ENCODE measurements at regions not wholly inside any gene's neighbourhood (a gene's known extent, or its start where the extent isn't known, plus 50 kb on each side); places are given as distances from the start of the nearest gene placed in this dataset.

DNA sequence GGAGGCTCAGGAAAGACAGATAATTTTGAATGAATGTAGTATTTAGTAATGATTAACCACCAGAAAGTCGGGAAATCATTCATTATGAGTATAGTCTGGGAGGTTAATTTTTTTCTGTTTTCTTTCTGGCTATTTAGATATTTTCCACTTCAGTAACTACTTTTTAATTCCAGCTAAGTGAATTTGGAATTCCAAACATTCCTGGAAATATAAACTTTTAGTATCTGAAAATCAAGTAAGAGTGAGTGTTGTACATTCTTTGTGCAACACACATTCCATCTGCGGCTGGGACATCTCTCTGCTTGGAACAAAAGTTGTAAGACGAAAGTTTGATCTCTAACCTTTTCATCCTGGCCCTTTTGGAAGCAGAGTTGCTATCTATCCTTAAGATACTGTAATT lies 275.7 kb upstream of the SPRED2 start:
- Histone ChIP-seq H3K4me1 (no peaks in the 10 kb centered on the region), H3K27me3 (no peaks in the 10 kb centered on the region), H3K36me3 (replicated peaks in 1 of 2; ENCODE audit: insufficient read depth in 1 of 2, low read depth in 2 of 2) (no peaks in the 10 kb centered on the region), H3K4me3 (no peak overlapping the region), H3K27ac (no peak overlapping the region), H3K9me3 (no peaks in the 10 kb centered on the region)
- intact Hi-C loops (cut with DNase I), result no loop called here
- 64 to 69% methylated on average over 3 of the region's 3 CpGs for WGBS, 2 donors
- no peak for TF ChIP-seq POLR2A (IDR thresholded peaks at IDR 0.05)
- TF ChIP-seq, protein P1, sequence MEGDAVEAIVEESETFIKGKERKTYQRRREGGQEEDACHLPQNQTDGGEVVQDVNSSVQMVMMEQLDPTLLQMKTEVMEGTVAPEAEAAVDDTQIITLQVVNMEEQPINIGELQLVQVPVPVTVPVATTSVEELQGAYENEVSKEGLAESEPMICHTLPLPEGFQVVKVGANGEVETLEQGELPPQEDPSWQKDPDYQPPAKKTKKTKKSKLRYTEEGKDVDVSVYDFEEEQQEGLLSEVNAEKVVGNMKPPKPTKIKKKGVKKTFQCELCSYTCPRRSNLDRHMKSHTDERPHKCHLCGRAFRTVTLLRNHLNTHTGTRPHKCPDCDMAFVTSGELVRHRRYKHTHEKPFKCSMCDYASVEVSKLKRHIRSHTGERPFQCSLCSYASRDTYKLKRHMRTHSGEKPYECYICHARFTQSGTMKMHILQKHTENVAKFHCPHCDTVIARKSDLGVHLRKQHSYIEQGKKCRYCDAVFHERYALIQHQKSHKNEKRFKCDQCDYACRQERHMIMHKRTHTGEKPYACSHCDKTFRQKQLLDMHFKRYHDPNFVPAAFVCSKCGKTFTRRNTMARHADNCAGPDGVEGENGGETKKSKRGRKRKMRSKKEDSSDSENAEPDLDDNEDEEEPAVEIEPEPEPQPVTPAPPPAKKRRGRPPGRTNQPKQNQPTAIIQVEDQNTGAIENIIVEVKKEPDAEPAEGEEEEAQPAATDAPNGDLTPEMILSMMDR (IDR thresholded peaks at IDR 0.05), result no peak
- no peak for DNase-seq
- ATAC-seq, result no peak

DNA sequence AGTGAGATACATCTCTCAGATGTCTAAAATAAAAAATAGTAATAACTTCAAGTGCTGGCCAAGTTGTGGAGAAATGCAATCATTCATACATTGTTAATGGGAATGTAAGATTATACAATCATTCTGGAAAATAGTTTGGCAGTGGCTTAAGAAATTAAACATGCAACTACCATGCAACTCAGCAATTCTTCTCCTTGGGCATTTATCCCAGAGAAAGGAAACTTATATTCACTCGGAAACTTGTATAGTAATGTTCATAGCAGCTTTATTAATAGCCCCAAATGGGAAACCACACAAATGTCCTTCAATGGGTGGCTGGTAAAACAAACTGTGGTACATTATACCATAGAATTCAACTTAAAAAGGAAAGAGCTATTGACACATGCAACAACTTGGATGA lies 274.0 kb upstream of the SPRED2 start:
- no peak overlapping the region for H3K4me3 ChIP-seq
- no peak overlapping the region for H3K27ac ChIP-seq
- H3K9me3 ChIP-seq, result no peaks in the 10 kb centered on the region
- H3K4me1 ChIP-seq, result no peaks in the 10 kb centered on the region
- H3K36me3 ChIP-seq (replicated peaks in 1 of 2; ENCODE audit: insufficient read depth in 1 of 2, low read depth in 2 of 2), result no peaks in the 10 kb centered on the region
- 67 to 80% methylated on average over 1 of the region's 1 CpG for whole genome bisulfite sequencing, 2 donors
- H3K27me3 ChIP-seq, result no peaks in the 10 kb centered on the region
- DNase-seq (no peak), ATAC-seq (no peak)
- intact Hi-C loops (cut with DNase I), result no loop called here
- TF ChIP-seq POLR2A (IDR thresholded peaks at IDR 0.05), result no peak

DNA sequence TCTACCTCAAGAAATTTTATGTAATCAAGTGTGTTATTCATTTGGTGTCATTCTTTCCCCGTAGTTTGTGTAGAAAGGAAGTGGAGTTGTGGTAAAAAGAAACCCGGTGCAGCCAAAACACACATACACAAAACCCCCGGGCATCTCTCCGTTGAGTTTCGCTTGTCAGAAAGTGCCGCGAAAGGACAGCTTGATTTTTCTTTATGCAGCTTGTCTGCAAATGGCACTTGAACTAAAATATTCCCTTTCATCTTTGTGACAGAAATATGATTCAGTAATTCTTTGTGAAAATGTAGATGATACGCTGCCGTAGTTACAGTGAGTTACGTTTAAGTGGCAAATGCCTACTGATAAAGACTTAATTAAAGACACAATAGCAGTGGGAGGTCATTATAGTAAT lies 268.8 kb upstream of the SPRED2 start:
- intact Hi-C loops (cut with DNase I), result no loop called here
- Histone ChIP-seq H3K27ac (no peak overlapping the region), H3K4me1 (no peaks in the 10 kb centered on the region), H3K4me3 (no peak overlapping the region), H3K36me3 (replicated peaks in 1 of 2; ENCODE audit: insufficient read depth in 1 of 2, low read depth in 2 of 2) (no peaks in the 10 kb centered on the region), H3K27me3 (no peaks in the 10 kb centered on the region), H3K9me3 (no peaks in the 10 kb centered on the region)
- DNase-seq (no peak), ATAC-seq (no peak)
- WGBS, 2 donors, result 92% methylated on average over 10 of the region's 10 CpGs
- TF ChIP-seq POLR2A (IDR thresholded peaks at IDR 0.05), result no peak
- TF ChIP-seq, protein P1 (IDR thresholded peaks at IDR 0.05), result no peak

DNA sequence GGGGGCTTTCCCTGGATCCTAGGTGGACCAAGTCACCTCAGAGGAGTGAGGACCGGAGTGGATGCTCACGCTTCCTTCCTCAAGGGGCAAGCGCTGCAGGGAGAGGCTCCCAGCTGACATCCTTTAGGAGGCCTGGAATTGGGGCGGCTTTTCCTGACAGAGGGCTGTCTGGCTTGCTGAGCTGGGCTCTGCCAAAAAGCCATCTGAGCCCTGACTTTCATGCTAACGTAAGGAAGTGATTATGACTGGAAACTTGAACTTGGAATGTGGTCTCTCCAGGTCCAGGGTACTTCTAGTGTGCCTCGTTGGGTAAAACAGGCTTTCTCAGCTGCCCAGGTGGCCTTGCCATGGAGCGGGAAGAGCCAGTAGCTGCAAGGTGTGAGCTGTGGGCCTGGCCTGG lies 268.3 kb upstream of the SPRED2 start:
- WGBS, 2 donors, result 77 to 86% methylated on average over 4 to 7 of the region's 7 CpGs
- no peaks in the 10 kb centered on the region for H3K9me3 ChIP-seq
- intact Hi-C loops (cut with DNase I), result no loop called here
- no peak overlapping the region for H3K4me3 ChIP-seq
- no peaks in the 10 kb centered on the region for H3K36me3 ChIP-seq (replicated peaks in 1 of 2; ENCODE audit: insufficient read depth in 1 of 2, low read depth in 2 of 2)
- no peak for TF ChIP-seq POLR2A (IDR thresholded peaks at IDR 0.05)
- TF ChIP-seq, protein P1 (IDR thresholded peaks at IDR 0.05), result no peak
- no peak for ATAC-seq
- H3K4me1 ChIP-seq, result no peaks in the 10 kb centered on the region
- H3K27me3 ChIP-seq, result no peaks in the 10 kb centered on the region
- no peak for DNase-seq
- no peak overlapping the region for H3K27ac ChIP-seq

DNA sequence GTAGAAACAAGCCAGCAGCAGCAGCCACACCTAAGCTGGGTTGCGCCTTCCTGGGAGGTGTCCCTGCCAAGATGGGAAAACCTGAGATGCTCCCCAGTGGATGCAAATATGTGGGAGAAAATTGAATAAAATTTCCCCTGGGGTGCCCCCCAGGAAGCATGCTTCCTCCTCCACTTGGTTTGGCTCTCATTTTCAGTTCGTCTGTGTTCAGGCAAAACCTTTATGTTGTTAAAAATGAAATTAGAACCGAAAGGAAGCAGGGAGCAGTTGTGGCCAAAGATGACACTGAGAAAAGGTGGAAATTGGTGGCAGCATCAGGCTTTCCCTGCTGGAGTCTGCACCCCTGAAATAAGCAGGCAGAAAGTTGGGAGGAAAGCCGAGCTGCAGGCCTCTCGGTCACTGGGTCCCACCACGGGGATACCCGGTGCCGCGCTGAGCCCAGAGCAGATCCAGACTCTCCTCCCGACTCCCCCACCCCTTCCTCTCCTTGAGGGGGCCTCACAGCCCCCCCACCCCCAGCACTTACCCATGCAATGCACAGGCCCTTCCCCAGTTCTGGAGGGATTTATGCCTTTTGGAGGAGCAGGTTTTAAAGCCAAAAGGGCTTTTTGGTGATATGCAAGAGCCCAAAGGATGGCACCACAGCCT lies 267.7 kb upstream of the SPRED2 start:
- Histone ChIP-seq H3K4me1 (no peaks in the 10 kb centered on the region), H3K27me3 (no peaks in the 10 kb centered on the region), H3K27ac (no peak overlapping the region), H3K9me3 (no peaks in the 10 kb centered on the region), H3K4me3 (no peak overlapping the region), H3K36me3 (replicated peaks in 1 of 2; ENCODE audit: insufficient read depth in 1 of 2, low read depth in 2 of 2) (no peaks in the 10 kb centered on the region)
- no peak for DNase-seq
- intact Hi-C loops (cut with DNase I), result no loop called here
- WGBS, 2 donors, result 76 to 79% methylated on average over 6 to 10 of the region's 10 CpGs
- no peak for ATAC-seq
- TF ChIP-seq POLR2A (IDR thresholded peaks at IDR 0.05), result no peak
- TF ChIP-seq, protein P1 (IDR thresholded peaks at IDR 0.05), result no peak
